PC-3 (cell line): ENCODE measurements at regions not wholly inside any gene's neighbourhood (a gene's known extent, or its start where the extent isn't known, plus 50 kb on each side); places are given as distances from the start of the nearest gene placed in this dataset.

Source experiments
- ATAC-seq: fragments of 200-7000 bp; cut with Tn5 transposase; 2 replicates; pipeline ENCODE4 v1.9.1; 2020; ENCODE audit warnings: mild to moderate bottlenecking, moderate library complexity
- BruUV-seq: library from RNA; stranded (reverse); fragments of 400-500 nt; replicated peaks from 2 replicates; lab custom pipeline; 2021; lab: Mats Ljungman, UMichigan
- CTCF ChIA-PET: fragments of 300-600 bp; sonication (Branson Sonifier 250); formaldehyde crosslinking; loops from one replicate; lab custom pipeline; 2022; ENCODE audit warnings: antibody characterized with exemption; lab: Charles Lee
- POLR2A ChIA-PET: fragments of 300-600 bp; sonication (Branson Sonifier 250); formaldehyde crosslinking; loops from one replicate; lab custom pipeline; 2022; ENCODE audit warnings: antibody characterized with exemption; ENCODE audit not compliant: unreplicated experiment; lab: Charles Lee
- DNase-seq: peaks from one replicate; pipeline ENCODE4 v3.0.0-alpha.2; 2015
- H2AFZ ChIP-seq: fragments of 300-600 bp; sonication (generic); 2 replicates; pipeline ENCODE4 v1.6.0; 2016; ENCODE audit warnings: antibody characterized with exemption, low read length
- H3F3A ChIP-seq: fragments of 300-600 bp; sonication (generic); one replicate; pipeline ENCODE4 v1.6.0; 2017; ENCODE audit warnings: antibody characterized with exemption, low read length, control low read depth, mild to moderate bottlenecking; ENCODE audit not compliant: unreplicated experiment
- H3K27ac ChIP-seq: fragments of 300-600 bp; sonication (generic); 2 replicates; pipeline ENCODE4 v1.5.1; 2016; ENCODE audit warnings: mild to moderate bottlenecking, low read length
- H3K27me3 ChIP-seq: fragments of 300-600 bp; sonication (generic); 2 replicates; pipeline ENCODE4 v1.6.1; 2016; ENCODE audit warnings: low read length, mixed read lengths
- H3K36me3 ChIP-seq: fragments of 300-600 bp; sonication (generic); 2 replicates; pipeline ENCODE4 v1.6.1; 2016; ENCODE audit warnings: low read depth, mixed run types, low read length, mixed read lengths
- H3K4me1 ChIP-seq: fragments of 300-600 bp; sonication (generic); 2 replicates; pipeline ENCODE4 v1.5.1; 2016; ENCODE audit warnings: low read length; ENCODE audit not compliant: insufficient read depth
- H3K4me2 ChIP-seq: fragments of 300-600 bp; sonication (generic); 2 replicates; pipeline ENCODE4 v1.6.0; 2016; ENCODE audit warnings: low read length
- H3K4me3 ChIP-seq: fragments of 300-600 bp; sonication (generic); 2 replicates; pipeline ENCODE4 v1.5.1; 2016; ENCODE audit warnings: mild to moderate bottlenecking, low read length, mixed read lengths
- H3K79me2 ChIP-seq: fragments of 300-600 bp; sonication (generic); 2 replicates; pipeline ENCODE4 v1.6.1; 2017; ENCODE audit warnings: low read length, mixed read lengths
- H3K9ac ChIP-seq: fragments of 300-600 bp; sonication (generic); 2 replicates; pipeline ENCODE4 v1.6.0; 2016; ENCODE audit warnings: mild to moderate bottlenecking, low read length
- H3K9me2 ChIP-seq: fragments of 300-600 bp; sonication (generic); replicated peaks from 2 replicates; pipeline ENCODE4 v1.6.1; 2016; ENCODE audit warnings: mixed run types, low read length, mixed read lengths
- H3K9me3 ChIP-seq: fragments of 300-600 bp; sonication (generic); 2 replicates; pipeline ENCODE4 v1.6.1; 2016; ENCODE audit warnings: low read length, mixed read lengths
- H4K20me1 ChIP-seq: fragments of 300-600 bp; sonication (generic); 2 replicates; pipeline ENCODE4 v1.6.1; 2016; ENCODE audit warnings: low read length, mixed read lengths
- EZH2 ChIP-seq: fragments of 300-600 bp; sonication (generic); IDR thresholded peaks from one replicate; pipeline ENCODE4 v1.6.1; 2017; ENCODE audit warnings: antibody characterized with exemption, mild to moderate bottlenecking, low read length; ENCODE audit not compliant: unreplicated experiment
- EZH2phosphoT487 ChIP-seq: fragments of 300-600 bp; sonication (generic); IDR thresholded peaks from 2 replicates; pipeline ENCODE4 v1.6.1; 2018; ENCODE audit warnings: mild to moderate bottlenecking, antibody characterized with exemption, low read length, borderline replicate concordance
- intact Hi-C: fragments of 100-400 bp; cut with micrococcal nuclease; formaldehyde crosslinking; loops from 2 replicates; pipeline ENCODE4 v1.9.0; 2023
- TF ChIP-seq, protein P1 (sequence below): fragments of 300-600 bp; sonication (generic); conservative IDR thresholded peaks from 2 replicates; pipeline ENCODE4 v1.5.1; 2017; ENCODE audit warnings: antibody characterized with exemption, low read depth, mild to moderate bottlenecking, low read length

DNA sequence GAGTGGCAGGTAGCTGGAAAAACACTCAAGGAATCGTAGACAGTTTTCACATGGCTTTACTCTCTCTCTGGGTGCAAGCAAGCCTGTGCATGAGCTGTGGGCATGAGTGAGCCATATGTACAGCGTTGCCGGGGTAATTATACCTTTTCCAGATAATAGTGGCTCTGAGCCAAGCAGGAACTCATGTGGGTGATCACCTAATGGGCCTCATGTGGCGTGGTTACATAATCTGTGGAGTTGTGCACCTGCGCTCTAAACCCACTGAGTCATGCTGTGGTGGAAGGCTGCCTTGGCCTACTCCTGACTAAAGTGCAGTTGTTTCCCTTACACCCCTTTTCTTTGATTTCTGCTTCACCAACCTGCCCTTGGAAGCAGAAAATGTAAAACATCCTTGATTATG is 1564.5 kb upstream of the PCDH10 start:
- ChIA-PET CTCF (no interaction called here), POLR2A (no interaction called here)
- BruUV-seq = no TSS peak
- ATAC-seq = no peak
- Histone ChIP-seq H3K9ac (no peak overlapping the region), H3F3A (no peaks in the 10 kb centered on the region), H3K4me2 (no peak overlapping the region), H3K4me3 (no peak overlapping the region), H3K27ac (no peak overlapping the region), H3K27me3 (no peaks in the 10 kb centered on the region), H2AFZ (no peak overlapping the region), H3K36me3 (no peaks in the 10 kb centered on the region), H3K9me3 (no peaks in the 10 kb centered on the region), H3K4me1 (no peaks in the 10 kb centered on the region), H4K20me1 (no peaks in the 10 kb centered on the region), H3K79me2 (no peaks in the 10 kb centered on the region), H3K9me2 (no peaks in the 10 kb centered on the region)
- intact Hi-C loops = no loop called here
- DNase-seq = no peak
- no peak for TF ChIP-seq EZH2
- TF ChIP-seq, protein P1, sequence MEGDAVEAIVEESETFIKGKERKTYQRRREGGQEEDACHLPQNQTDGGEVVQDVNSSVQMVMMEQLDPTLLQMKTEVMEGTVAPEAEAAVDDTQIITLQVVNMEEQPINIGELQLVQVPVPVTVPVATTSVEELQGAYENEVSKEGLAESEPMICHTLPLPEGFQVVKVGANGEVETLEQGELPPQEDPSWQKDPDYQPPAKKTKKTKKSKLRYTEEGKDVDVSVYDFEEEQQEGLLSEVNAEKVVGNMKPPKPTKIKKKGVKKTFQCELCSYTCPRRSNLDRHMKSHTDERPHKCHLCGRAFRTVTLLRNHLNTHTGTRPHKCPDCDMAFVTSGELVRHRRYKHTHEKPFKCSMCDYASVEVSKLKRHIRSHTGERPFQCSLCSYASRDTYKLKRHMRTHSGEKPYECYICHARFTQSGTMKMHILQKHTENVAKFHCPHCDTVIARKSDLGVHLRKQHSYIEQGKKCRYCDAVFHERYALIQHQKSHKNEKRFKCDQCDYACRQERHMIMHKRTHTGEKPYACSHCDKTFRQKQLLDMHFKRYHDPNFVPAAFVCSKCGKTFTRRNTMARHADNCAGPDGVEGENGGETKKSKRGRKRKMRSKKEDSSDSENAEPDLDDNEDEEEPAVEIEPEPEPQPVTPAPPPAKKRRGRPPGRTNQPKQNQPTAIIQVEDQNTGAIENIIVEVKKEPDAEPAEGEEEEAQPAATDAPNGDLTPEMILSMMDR = no peak
- no peak for TF ChIP-seq EZH2phosphoT487

DNA sequence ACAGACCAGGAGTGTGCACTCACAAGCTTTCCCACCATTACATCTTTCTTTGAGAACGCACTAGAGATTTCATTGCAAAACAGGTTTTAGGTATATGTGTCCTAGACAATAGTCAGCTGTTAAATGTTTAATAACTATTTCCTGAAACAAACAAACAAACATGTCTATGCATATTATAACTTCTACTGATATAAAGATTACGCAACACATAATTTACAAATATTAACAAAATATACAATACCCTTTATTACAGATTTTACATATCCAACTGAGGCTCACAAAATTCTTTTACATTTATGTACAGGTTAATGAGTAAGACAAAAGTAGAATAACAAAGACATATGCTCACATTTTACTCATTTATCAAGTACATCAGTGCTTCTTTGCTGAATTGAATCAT is 1554.0 kb upstream of the PCDH10 start:
- TF ChIP-seq EZH2 (no peak), EZH2phosphoT487 (no peak)
- TF ChIP-seq, protein P1 = no peak
- Histone ChIP-seq H3K27ac (no peak overlapping the region), H3K4me1 (no peaks in the 10 kb centered on the region), H3K9ac (no peak overlapping the region), H3K27me3 (no peaks in the 10 kb centered on the region), H3K9me2 (no peaks in the 10 kb centered on the region), H3K79me2 (no peaks in the 10 kb centered on the region), H3K9me3 (no peaks in the 10 kb centered on the region), H4K20me1 (no peaks in the 10 kb centered on the region), H3K4me3 (no peak overlapping the region), H3K36me3 (no peaks in the 10 kb centered on the region), H3F3A (no peaks in the 10 kb centered on the region), H3K4me2 (no peak overlapping the region), H2AFZ (no peak overlapping the region)
- BruUV-seq = no TSS peak
- ATAC-seq (no peak), DNase-seq (no peak)
- intact Hi-C loops = no loop called here
- POLR2A ChIA-PET = no interaction called here
- CTCF ChIA-PET = no interaction called here

DNA sequence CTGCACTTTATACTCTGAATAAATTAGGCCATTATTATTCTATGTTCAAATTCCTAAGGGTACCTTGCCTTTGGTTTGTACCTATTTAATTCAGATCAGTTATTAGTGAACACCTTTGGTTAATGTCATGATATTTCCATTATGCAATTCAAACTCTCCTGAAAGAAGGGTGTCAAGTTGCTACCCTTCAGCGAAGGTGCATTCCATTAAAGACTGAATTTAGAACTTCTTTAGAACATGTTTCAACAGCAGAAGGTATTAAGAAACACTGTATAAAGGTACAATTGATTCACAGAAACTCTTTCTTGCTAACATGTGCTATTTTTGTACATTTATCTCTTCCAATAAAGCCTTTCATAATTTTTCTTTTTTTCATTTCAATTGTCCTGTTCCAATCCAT is 1545.4 kb upstream of the PCDH10 start:
- H3K9ac ChIP-seq = no peak overlapping the region
- H3K9me3 ChIP-seq = no peaks in the 10 kb centered on the region
- H3F3A ChIP-seq = no peaks in the 10 kb centered on the region
- no peaks in the 10 kb centered on the region for H3K9me2 ChIP-seq
- H3K27me3 ChIP-seq = no peaks in the 10 kb centered on the region
- no peak overlapping the region for H3K4me2 ChIP-seq
- H3K79me2 ChIP-seq = no peaks in the 10 kb centered on the region
- no peak overlapping the region for H3K4me3 ChIP-seq
- no peak overlapping the region for H3K27ac ChIP-seq
- peaks cover 12% of the 10 kb centered on the region for H3K4me1 ChIP-seq
- no TSS peak for BruUV-seq
- POLR2A ChIA-PET = no interaction called here
- H4K20me1 ChIP-seq = no peaks in the 10 kb centered on the region
- TF ChIP-seq EZH2 (no peak), EZH2phosphoT487 (no peak)
- TF ChIP-seq, protein P1 = no peak
- CTCF ChIA-PET = no interaction called here
- DNase-seq (no peak), ATAC-seq (no peak)
- no peak overlapping the region for H2AFZ ChIP-seq
- intact Hi-C loops = no loop called here
- no peaks in the 10 kb centered on the region for H3K36me3 ChIP-seq
